ENCODE measurements at regions not wholly inside any gene's neighbourhood (a gene's known extent, or its start where the extent isn't known, plus 50 kb on each side); places are given as distances from the start of the nearest gene placed in this dataset.

- Histone ChIP-seq H2AFZ (ENCODE audit: insufficient read depth, low read length, poor library complexity) (no peak overlapping the region), H3K9ac (ENCODE audit: low read length) (no peak overlapping the region), H2BK120ac (ENCODE audit: insufficient read depth, low read length, poor library complexity) (no peak overlapping the region), H3K27ac (ENCODE audit: low read depth, low read length) (no peak overlapping the region), H3K79me2 (ENCODE audit: control insufficient read depth, insufficient read depth, low read length, poor library complexity) (no peaks in the 10 kb centered on the region), H3K14ac (ENCODE audit: low read length) (no peak overlapping the region), H3K4me2 (ENCODE audit: low read length) (no peak overlapping the region), H3K36me3 (ENCODE audit: control insufficient read depth in 1 of 2, insufficient read depth in 2 of 2, low read length in 2 of 2) (no peaks in the 10 kb centered on the region), H3K18ac (ENCODE audit: low read length) (no peak overlapping the region), H2AK5ac (ENCODE audit: low read length) (no peak overlapping the region), H2BK5ac (ENCODE audit: low read depth, low read length, poor library complexity) (no peak overlapping the region), H3K4me1 (ENCODE audit: control insufficient read depth in 1 of 2, insufficient read depth in 2 of 2, low read length in 2 of 2) (no peaks in the 10 kb centered on the region), H4K91ac (ENCODE audit: low read depth, low read length) (no peak overlapping the region), H3K4me3 (ENCODE audit: low read depth, low read length) (no peak overlapping the region), H3K79me1 (ENCODE audit: low read length) (no peaks in the 10 kb centered on the region), H2BK12ac (ENCODE audit: low read length) (no peak overlapping the region), H3K9me3 (ENCODE audit: insufficient read depth, low read depth, low read length) (no peaks in the 10 kb centered on the region), H3K23ac (ENCODE audit: low read length) (no peak overlapping the region), H3K4ac (ENCODE audit: low read depth, low read length) (no peak overlapping the region), H4K8ac (ENCODE audit: low read depth, low read length) (no peak overlapping the region), H3K27me3 (ENCODE audit: insufficient read depth, low read length) (no peaks in the 10 kb centered on the region), H4K12ac (ENCODE audit: low read depth, low read length) (no peak overlapping the region)
- DNase-seq, result no peak
Observed at GRCh38 chr7:86190351-86190750, 453.4 kb upstream of the GRM3 start.

GRCh38 chr7:86181474-86181873, 462.2 kb upstream of the GRM3 start:
- no peak overlapping the region for H3K4me2 ChIP-seq (ENCODE audit: low read length)
- no peak overlapping the region for H3K4me3 ChIP-seq (ENCODE audit: low read depth, low read length)
- H3K4ac ChIP-seq (ENCODE audit: low read depth, low read length), result no peak overlapping the region
- H4K91ac ChIP-seq (ENCODE audit: low read depth, low read length), result no peak overlapping the region
- H3K79me2 ChIP-seq (ENCODE audit: control insufficient read depth, insufficient read depth, low read length, poor library complexity), result no peaks in the 10 kb centered on the region
- H2BK120ac ChIP-seq (ENCODE audit: insufficient read depth, low read length, poor library complexity), result no peak overlapping the region
- H4K12ac ChIP-seq (ENCODE audit: low read depth, low read length), result no peak overlapping the region
- H2BK5ac ChIP-seq (ENCODE audit: low read depth, low read length, poor library complexity), result no peak overlapping the region
- H3K36me3 ChIP-seq (ENCODE audit: control insufficient read depth in 1 of 2, insufficient read depth in 2 of 2, low read length in 2 of 2), result no peaks in the 10 kb centered on the region
- no peak overlapping the region for H3K14ac ChIP-seq (ENCODE audit: low read length)
- no peak overlapping the region for H4K8ac ChIP-seq (ENCODE audit: low read depth, low read length)
- no peaks in the 10 kb centered on the region for H3K79me1 ChIP-seq (ENCODE audit: low read length)
- H2BK12ac ChIP-seq (ENCODE audit: low read length), result no peak overlapping the region
- WGBS (ENCODE audit: extremely low coverage, insufficient coverage, insufficient read length), result no CpG with 5 or more reads among the region's 3 CpGs
- H3K9me3 ChIP-seq (ENCODE audit: insufficient read depth, low read depth, low read length), result no peaks in the 10 kb centered on the region
- no peak overlapping the region for H2AK5ac ChIP-seq (ENCODE audit: low read length)
- H3K9ac ChIP-seq (ENCODE audit: low read length), result no peak overlapping the region
- H3K4me1 ChIP-seq (ENCODE audit: control insufficient read depth in 1 of 2, insufficient read depth in 2 of 2, low read length in 2 of 2), result no peaks in the 10 kb centered on the region
- H3K23ac ChIP-seq (ENCODE audit: low read length), result no peak overlapping the region
- no peak overlapping the region for H3K18ac ChIP-seq (ENCODE audit: low read length)
- no peaks in the 10 kb centered on the region for H3K27me3 ChIP-seq (ENCODE audit: insufficient read depth, low read length)
- no peak overlapping the region for H2AFZ ChIP-seq (ENCODE audit: insufficient read depth, low read length, poor library complexity)
- DNase-seq, result no peak
- no peak overlapping the region for H3K27ac ChIP-seq (ENCODE audit: low read depth, low read length)

- H4K91ac ChIP-seq (ENCODE audit: low read depth, low read length), result no peak overlapping the region
- no peak overlapping the region for H4K8ac ChIP-seq (ENCODE audit: low read depth, low read length)
- no peaks in the 10 kb centered on the region for H3K36me3 ChIP-seq (ENCODE audit: control insufficient read depth in 1 of 2, insufficient read depth in 2 of 2, low read length in 2 of 2)
- no CpG with 5 or more reads among the region's 1 CpG for WGBS (ENCODE audit: extremely low coverage, insufficient coverage, insufficient read length)
- no peaks in the 10 kb centered on the region for H3K79me2 ChIP-seq (ENCODE audit: control insufficient read depth, insufficient read depth, low read length, poor library complexity)
- H3K4ac ChIP-seq (ENCODE audit: low read depth, low read length), result no peak overlapping the region
- no peak overlapping the region for H2BK120ac ChIP-seq (ENCODE audit: insufficient read depth, low read length, poor library complexity)
- H3K23ac ChIP-seq (ENCODE audit: low read length), result no peak overlapping the region
- no peak overlapping the region for H4K12ac ChIP-seq (ENCODE audit: low read depth, low read length)
- H2BK12ac ChIP-seq (ENCODE audit: low read length), result no peak overlapping the region
- no peak overlapping the region for H2BK5ac ChIP-seq (ENCODE audit: low read depth, low read length, poor library complexity)
- H3K9me3 ChIP-seq (ENCODE audit: insufficient read depth, low read depth, low read length), result no peaks in the 10 kb centered on the region
- H3K27me3 ChIP-seq (ENCODE audit: insufficient read depth, low read length), result no peaks in the 10 kb centered on the region
- no peak overlapping the region for H3K9ac ChIP-seq (ENCODE audit: low read length)
- no peak overlapping the region for H3K27ac ChIP-seq (ENCODE audit: low read depth, low read length)
- no peaks in the 10 kb centered on the region for H3K4me1 ChIP-seq (ENCODE audit: control insufficient read depth in 1 of 2, insufficient read depth in 2 of 2, low read length in 2 of 2)
- no peak overlapping the region for H2AFZ ChIP-seq (ENCODE audit: insufficient read depth, low read length, poor library complexity)
- no peak overlapping the region for H3K18ac ChIP-seq (ENCODE audit: low read length)
- no peak overlapping the region for H3K14ac ChIP-seq (ENCODE audit: low read length)
- no peak overlapping the region for H3K4me2 ChIP-seq (ENCODE audit: low read length)
- DNase-seq, result no peak
- H3K4me3 ChIP-seq (ENCODE audit: low read depth, low read length), result no peak overlapping the region
- no peak overlapping the region for H2AK5ac ChIP-seq (ENCODE audit: low read length)
- H3K79me1 ChIP-seq (ENCODE audit: low read length), result no peaks in the 10 kb centered on the region
Observed at GRCh38 chr7:86164827-86165226, 478.9 kb upstream of the GRM3 start.

GRCh38 chr7:86158111-86158510, 485.6 kb upstream of the GRM3 start:
- Histone ChIP-seq H2BK5ac (ENCODE audit: low read depth, low read length, poor library complexity) (no peak overlapping the region), H3K4me1 (ENCODE audit: control insufficient read depth in 1 of 2, insufficient read depth in 2 of 2, low read length in 2 of 2) (no peaks in the 10 kb centered on the region), H3K27ac (ENCODE audit: low read depth, low read length) (no peak overlapping the region)

More at GRCh38 chr7:86158111-86158510, 485.6 kb upstream of the GRM3 start:
- no CpG with 5 or more reads among the region's 4 CpGs for WGBS (ENCODE audit: extremely low coverage, insufficient coverage, insufficient read length)
- Histone ChIP-seq H4K91ac (ENCODE audit: low read depth, low read length) (no peak overlapping the region), H3K9ac (ENCODE audit: low read length) (no peak overlapping the region), H3K36me3 (ENCODE audit: control insufficient read depth in 1 of 2, insufficient read depth in 2 of 2, low read length in 2 of 2) (no peaks in the 10 kb centered on the region), H3K9me3 (ENCODE audit: insufficient read depth, low read depth, low read length) (no peaks in the 10 kb centered on the region), H3K23ac (ENCODE audit: low read length) (no peak overlapping the region), H4K8ac (ENCODE audit: low read depth, low read length) (no peak overlapping the region), H3K18ac (ENCODE audit: low read length) (no peak overlapping the region), H3K79me2 (ENCODE audit: control insufficient read depth, insufficient read depth, low read length, poor library complexity) (no peaks in the 10 kb centered on the region), H3K4ac (ENCODE audit: low read depth, low read length) (no peak overlapping the region), H2BK120ac (ENCODE audit: insufficient read depth, low read length, poor library complexity) (no peak overlapping the region), H4K12ac (ENCODE audit: low read depth, low read length) (no peak overlapping the region), H3K79me1 (ENCODE audit: low read length) (no peaks in the 10 kb centered on the region), H3K4me3 (ENCODE audit: low read depth, low read length) (no peak overlapping the region), H2AK5ac (ENCODE audit: low read length) (no peak overlapping the region), H3K27me3 (ENCODE audit: insufficient read depth, low read length) (no peaks in the 10 kb centered on the region), H3K4me2 (ENCODE audit: low read length) (no peak overlapping the region), H2AFZ (ENCODE audit: insufficient read depth, low read length, poor library complexity) (no peak overlapping the region), H2BK12ac (ENCODE audit: low read length) (no peak overlapping the region), H3K14ac (ENCODE audit: low read length) (no peak overlapping the region)
- DNase-seq, result no peak

Data from trophoblast cell (in vitro differentiated cells and primary cell).